Right lobe of liver (tissue), 6 donors: ENCODE measurements at regions not wholly inside any gene's neighbourhood (a gene's known extent, or its start where the extent isn't known, plus 50 kb on each side); places are given as distances from the start of the nearest gene placed in this dataset.

ENCODE experiments used
- ATAC-seq, 4 donors: fragments of 200-7000 bp; cut with Tn5 transposase; one replicate each; pipeline ENCODE4 v1.9.1; 2020; ENCODE audit warnings: mild to moderate bottlenecking in 4 of 4, moderate library complexity in 4 of 4
- DNase-seq, 3 donors: peaks; one replicate each; pipeline ENCODE4 v3.0.0-alpha.2; 2020
- H3K27ac ChIP-seq, 3 donors: fragments of 200-600 bp; one replicate each; pipeline ENCODE4 v1.8.0; 2022
- H3K27me3 ChIP-seq, 2 donors: fragments of 200-600 bp; one replicate each; pipeline ENCODE4 v1.8.0; 2022
- H3K36me3 ChIP-seq, 4 donors: fragments of 200-600 bp; sonication (generic) in 1 of 4; one replicate each; pipeline versions ENCODE4 v1.5.1 to v1.8.0; 2017 to 2022; ENCODE audit warnings: control low read depth in 1 of 4
- H3K4me1 ChIP-seq, 4 donors: fragments of 200-600 bp; sonication (generic) in 1 of 4; one replicate each; pipeline versions ENCODE4 v1.5.1 to v1.8.0; 2017 to 2022; ENCODE audit warnings: control low read depth in 1 of 4
- H3K4me3 ChIP-seq, 3 donors: fragments of 200-600 bp; one replicate each; pipeline ENCODE4 v1.8.0; 2022
- H3K9me3 ChIP-seq, 4 donors: fragments of 200-600 bp; sonication (generic) in 1 of 4; one replicate each; pipeline versions ENCODE4 v1.5.1 to v1.8.0; 2017 to 2022; ENCODE audit warnings: control low read depth in 1 of 4
- POLR2A ChIP-seq: fragments of 450-650 bp; IDR thresholded peaks from one replicate; pipeline ENCODE4 v1.6.1; 2017; ENCODE audit warnings: antibody characterized with exemption, mild to moderate bottlenecking
- WGBS: methylation state at CpG from one replicate; pipeline ENCODE4 v1.1.6; 2018; ENCODE audit warnings: low coverage, low lambda C conversion rate; ENCODE audit not compliant: insufficient coverage; ENCODE audit errors: missing lambda C conversion rate; 5-methylcytosine and 5-hydroxymethylcytosine counted together
- intact Hi-C, 2 donors: fragments of 100-400 bp; cut with DNase I; formaldehyde crosslinking; loops; one replicate each; pipeline versions ENCODE4 v1.11.2 to v1.14.1; 2022
- TF ChIP-seq, protein P1 (sequence below), 4 donors: fragments of 200-600 bp in 3 of 4; fragments of 450-650 bp in 1 of 4; IDR thresholded peaks; one replicate each; pipeline versions ENCODE4 v1.5.1 to v1.8.0; 2016 to 2022; ENCODE audit warnings: antibody characterized with exemption in 4 of 4, mild to moderate bottlenecking in 2 of 4
- donor health status: DM: no; HTN: yes; CAD: no.
- donor health status: DM: no; HTN: no; CAD: no.
- donor health status: DM: no; HTN: no; CAD: no.
- donor health status: DM: no; HTN: yes; CAD: no.
- donor health status: DM: no; HTN: yes; CAD: no.

DNA sequence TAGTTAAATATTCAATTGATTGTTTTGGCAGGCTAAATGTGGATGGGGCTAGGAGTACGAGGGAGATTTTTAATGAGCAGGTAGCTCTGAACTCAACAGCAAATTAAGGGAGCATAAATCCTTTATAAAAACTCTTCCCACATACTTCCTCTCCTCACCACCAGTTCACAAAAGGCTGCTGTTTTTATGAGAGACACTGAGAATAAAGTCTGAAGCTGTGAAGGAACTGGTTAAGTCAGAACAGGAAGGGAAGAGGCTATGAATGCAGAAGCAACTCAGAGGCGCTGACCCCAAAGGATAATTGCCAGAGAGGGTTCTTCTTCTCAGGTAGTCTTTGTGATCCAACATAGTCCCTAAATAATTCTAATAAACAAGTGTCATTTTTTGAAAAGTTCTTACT is 406.1 kb downstream of the GPM6A start:
- intact Hi-C loops, result no loop called here
- WGBS, result 26% methylated on average over 2 of the region's 2 CpGs

DNA sequence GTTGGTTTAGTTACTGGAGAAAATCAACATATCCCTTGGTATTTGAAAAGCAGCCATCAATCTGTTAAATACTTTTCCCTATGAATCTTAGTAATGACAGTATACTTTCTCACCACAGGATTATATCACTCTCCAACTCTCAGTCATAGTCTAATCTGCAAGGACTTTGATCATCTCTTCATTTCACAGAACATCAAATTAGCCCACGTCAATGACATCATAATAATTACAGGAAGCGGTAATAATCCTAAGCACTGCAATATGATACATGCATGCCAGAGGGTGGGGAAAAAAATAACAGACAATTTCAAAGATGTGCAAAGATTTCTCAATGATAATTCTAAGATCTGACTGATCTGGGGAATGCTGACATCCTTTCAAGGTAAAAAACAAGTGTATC is 404.1 kb downstream of the GPM6A start:
- no peaks in the 10 kb centered on the region for H3K9me3 ChIP-seq
- intact Hi-C loops, result no loop called here
- TF ChIP-seq POLR2A, result no peak
- TF ChIP-seq, protein P1, sequence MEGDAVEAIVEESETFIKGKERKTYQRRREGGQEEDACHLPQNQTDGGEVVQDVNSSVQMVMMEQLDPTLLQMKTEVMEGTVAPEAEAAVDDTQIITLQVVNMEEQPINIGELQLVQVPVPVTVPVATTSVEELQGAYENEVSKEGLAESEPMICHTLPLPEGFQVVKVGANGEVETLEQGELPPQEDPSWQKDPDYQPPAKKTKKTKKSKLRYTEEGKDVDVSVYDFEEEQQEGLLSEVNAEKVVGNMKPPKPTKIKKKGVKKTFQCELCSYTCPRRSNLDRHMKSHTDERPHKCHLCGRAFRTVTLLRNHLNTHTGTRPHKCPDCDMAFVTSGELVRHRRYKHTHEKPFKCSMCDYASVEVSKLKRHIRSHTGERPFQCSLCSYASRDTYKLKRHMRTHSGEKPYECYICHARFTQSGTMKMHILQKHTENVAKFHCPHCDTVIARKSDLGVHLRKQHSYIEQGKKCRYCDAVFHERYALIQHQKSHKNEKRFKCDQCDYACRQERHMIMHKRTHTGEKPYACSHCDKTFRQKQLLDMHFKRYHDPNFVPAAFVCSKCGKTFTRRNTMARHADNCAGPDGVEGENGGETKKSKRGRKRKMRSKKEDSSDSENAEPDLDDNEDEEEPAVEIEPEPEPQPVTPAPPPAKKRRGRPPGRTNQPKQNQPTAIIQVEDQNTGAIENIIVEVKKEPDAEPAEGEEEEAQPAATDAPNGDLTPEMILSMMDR (IDR thresholded peaks at IDR 0.05), result no peak
- DNase-seq (no peak), ATAC-seq (no peak)
- H3K36me3 ChIP-seq, result no peaks in the 10 kb centered on the region
- H3K27ac ChIP-seq, result no peak overlapping the region
- H3K4me1 ChIP-seq, result no peaks in the 10 kb centered on the region
- no peaks in the 10 kb centered on the region for H3K27me3 ChIP-seq
- H3K4me3 ChIP-seq, result no peak overlapping the region
- WGBS, result 49% methylated on average over 2 of the region's 2 CpGs

More for the DNA sequence above, 406.1 kb downstream of the GPM6A start:
- H3K4me3 ChIP-seq, result no peak overlapping the region
- H3K27ac ChIP-seq, result no peak overlapping the region
- DNase-seq (no peak), ATAC-seq (no peak)
- H3K9me3 ChIP-seq, result no peaks in the 10 kb centered on the region
- H3K27me3 ChIP-seq, result no peaks in the 10 kb centered on the region
- no peaks in the 10 kb centered on the region for H3K36me3 ChIP-seq
- no peaks in the 10 kb centered on the region for H3K4me1 ChIP-seq
- TF ChIP-seq, protein P1 (IDR thresholded peaks at IDR 0.05), result no peak
- TF ChIP-seq POLR2A, result no peak

DNA sequence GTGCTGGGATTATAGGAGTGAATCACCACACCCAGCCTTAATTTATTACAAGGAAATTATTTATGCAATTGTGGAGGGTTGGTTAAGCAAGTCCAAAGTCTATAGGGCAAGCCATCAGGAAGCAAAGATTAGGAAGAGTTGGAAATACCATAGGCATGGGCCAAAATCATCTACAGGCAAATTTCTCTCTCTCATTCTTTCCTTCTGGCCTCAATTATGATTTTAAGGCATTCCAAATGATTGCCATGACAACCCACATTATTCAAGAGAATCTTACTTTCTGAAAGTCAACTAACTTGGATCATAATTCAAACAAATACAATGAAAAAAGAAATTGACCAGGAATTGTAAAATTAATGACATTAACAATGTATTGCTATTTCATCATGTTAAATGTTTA is 400.8 kb downstream of the GPM6A start:
- intact Hi-C loops, result no loop called here
- TF ChIP-seq, protein P1 (IDR thresholded peaks at IDR 0.05), result no peak
- no peak for TF ChIP-seq POLR2A
- Histone ChIP-seq H3K4me1 (no peaks in the 10 kb centered on the region), H3K27me3 (no peaks in the 10 kb centered on the region), H3K4me3 (no peak overlapping the region), H3K27ac (no peak overlapping the region), H3K9me3 (no peaks in the 10 kb centered on the region), H3K36me3 (no peaks in the 10 kb centered on the region)
- no peak for ATAC-seq
- no peak for DNase-seq

DNA sequence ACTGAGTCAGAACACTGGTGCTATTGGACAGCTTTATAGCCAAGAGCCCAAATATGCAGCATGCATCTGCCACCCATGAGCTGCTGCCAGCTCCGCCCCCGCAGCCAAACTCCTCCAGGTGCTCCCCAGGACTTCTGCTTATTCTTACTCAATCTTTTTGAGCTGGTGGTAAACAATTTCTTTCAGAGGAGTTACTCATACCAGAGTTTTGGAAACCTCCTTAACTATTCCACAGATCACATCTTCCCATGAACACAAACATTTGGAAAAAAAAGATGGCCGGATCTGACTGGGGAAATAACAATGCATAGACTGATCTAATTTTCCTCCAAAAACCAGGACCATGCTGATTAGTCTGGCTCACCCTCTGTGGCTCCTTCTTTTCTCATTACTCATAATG is 399.9 kb downstream of the GPM6A start:
- Histone ChIP-seq H3K9me3 (no peaks in the 10 kb centered on the region), H3K27ac (no peak overlapping the region), H3K27me3 (no peaks in the 10 kb centered on the region), H3K4me1 (no peaks in the 10 kb centered on the region), H3K36me3 (no peaks in the 10 kb centered on the region), H3K4me3 (no peak overlapping the region)
- intact Hi-C loops, result no loop called here
- 14% methylated on average over 3 of the region's 3 CpGs for WGBS
- no peak for ATAC-seq
- peak in 1 of 3 donors; percentile 9 for DNase-seq
- TF ChIP-seq, protein P1 (IDR thresholded peaks at IDR 0.05), result no peak
- no peak for TF ChIP-seq POLR2A

DNA sequence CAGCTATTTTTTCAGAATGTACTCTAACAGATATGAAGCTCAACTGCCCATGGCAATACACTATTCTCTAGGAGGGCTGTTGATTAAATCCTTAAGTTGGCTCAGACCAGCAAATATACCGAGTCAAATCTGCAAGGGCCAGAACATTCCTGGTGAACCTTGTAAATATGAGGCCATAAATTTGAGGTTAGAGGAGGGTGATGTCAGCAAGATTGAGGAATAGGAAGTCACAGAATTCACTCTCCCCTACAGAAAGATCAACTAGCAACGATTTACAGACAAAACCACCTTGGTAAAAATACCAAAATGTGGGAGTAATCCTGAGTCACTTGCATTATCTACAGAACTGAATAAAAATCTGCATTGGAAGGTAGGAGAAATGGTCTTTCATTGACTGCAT is 399.3 kb downstream of the GPM6A start:
- no peak overlapping the region for H3K27ac ChIP-seq
- H3K4me3 ChIP-seq, result no peak overlapping the region
- no peaks in the 10 kb centered on the region for H3K27me3 ChIP-seq
- TF ChIP-seq, protein P1 (IDR thresholded peaks at IDR 0.05), result no peak
- no peak for TF ChIP-seq POLR2A
- no peaks in the 10 kb centered on the region for H3K9me3 ChIP-seq
- ATAC-seq (no peak), DNase-seq (no peak)
- no peaks in the 10 kb centered on the region for H3K36me3 ChIP-seq
- intact Hi-C loops, result no loop called here
- no peaks in the 10 kb centered on the region for H3K4me1 ChIP-seq
- 30% methylated on average over 2 of the region's 2 CpGs for WGBS
